IPS-18c (cell line): ENCODE measurements at regions not wholly inside any gene's neighbourhood (a gene's known extent, or its start where the extent isn't known, plus 50 kb on each side); places are given as distances from the start of the nearest gene placed in this dataset.
"Not testable (repeated sequence)": the region's sequence is repeated elsewhere in the genome, so short reads cannot be mapped to it uniquely, and the experiment has no call there.

Experiments used
- H3K4me3 ChIP-seq: 2 replicates; pipeline ENCODE4 v1.7.0; 2013; ENCODE audit warnings: low read depth, mild to moderate bottlenecking, low read length, moderate library complexity; ENCODE audit not compliant: insufficient read depth
- H3K9me3 ChIP-seq: one replicate; pipeline ENCODE4 v1.6.1; 2013; ENCODE audit warnings: mild to moderate bottlenecking, low read length, moderate library complexity; ENCODE audit not compliant: control insufficient read depth, insufficient read depth

DNA sequence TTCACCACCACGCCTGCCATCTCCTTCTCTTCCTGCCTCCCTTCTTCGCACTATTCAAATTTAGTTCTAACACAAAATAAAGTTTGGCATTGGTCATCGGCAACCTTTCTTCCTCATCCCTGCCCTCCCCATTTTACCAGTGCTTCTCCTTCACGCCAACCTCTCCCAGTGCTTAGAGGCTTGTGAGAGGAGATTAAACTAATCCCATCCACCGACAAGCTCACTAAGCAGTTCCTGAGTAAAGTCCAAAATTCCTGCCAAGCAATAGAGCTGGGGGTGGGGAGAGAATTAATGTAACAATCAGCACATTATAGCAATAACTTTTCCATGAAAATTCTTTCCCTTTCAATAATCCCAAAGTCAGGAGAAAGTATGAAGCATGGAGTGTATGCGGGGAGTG is 157.4 kb upstream of the GMNC start:
- Histone ChIP-seq H3K9me3 (peaks cover 2% of the 10 kb centered on the region), H3K4me3 (no peak overlapping the region)

GRCh38 chr3:191015960-191016359 is 153.5 kb upstream of the GMNC start:
- not testable (repeated sequence) for H3K4me3 ChIP-seq, H3K9me3 ChIP-seq

DNA sequence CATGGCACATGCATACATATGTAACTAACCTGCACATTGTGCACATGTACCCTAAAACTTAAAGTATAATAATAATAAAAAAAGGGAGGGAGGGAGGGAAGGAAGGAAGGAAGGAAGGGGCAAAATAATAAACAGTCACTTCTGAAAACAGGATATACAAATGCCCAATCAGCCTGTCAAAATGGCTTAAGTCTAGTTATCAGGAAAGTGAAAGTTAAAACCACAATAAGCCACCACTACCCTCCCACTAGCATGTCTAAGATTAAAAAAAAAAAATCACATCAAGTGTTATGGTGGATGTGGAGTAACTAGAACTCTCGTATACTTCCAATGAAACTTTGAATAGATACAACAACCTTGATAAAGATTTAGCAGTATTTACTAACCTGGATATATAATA is 145.6 kb upstream of the GMNC start:
- Histone ChIP-seq H3K9me3 (no peaks in the 10 kb centered on the region), H3K4me3 (no peak overlapping the region)

DNA sequence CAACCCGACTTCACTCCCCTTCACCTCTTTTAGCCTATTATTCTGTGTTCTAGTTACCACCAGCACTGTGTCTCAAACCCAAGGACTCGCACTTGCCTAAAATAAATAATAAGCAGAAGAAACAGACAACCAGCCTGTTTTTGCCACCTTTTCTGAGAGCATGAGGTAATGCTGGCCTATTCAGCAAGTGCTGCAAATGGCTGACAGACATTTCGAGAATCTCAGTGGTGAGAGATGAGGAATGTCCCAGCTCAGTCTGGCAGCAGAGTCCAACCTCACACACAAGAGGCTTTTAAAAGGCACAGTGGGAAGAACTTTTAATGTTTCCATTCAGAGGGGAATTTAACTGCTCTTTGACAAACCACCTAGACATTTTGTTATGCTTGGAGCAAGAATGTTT is 143.3 kb upstream of the GMNC start:
- Histone ChIP-seq H3K9me3 (no peaks in the 10 kb centered on the region), H3K4me3 (no peak overlapping the region)

GRCh38 chr3:191003742-191004141 is 141.2 kb upstream of the GMNC start:
- Histone ChIP-seq H3K4me3 (no peak overlapping the region), H3K9me3 (no peaks in the 10 kb centered on the region)

- Histone ChIP-seq H3K9me3 (no peaks in the 10 kb centered on the region), H3K4me3 (no peak overlapping the region)
Measured at GRCh38 chr3:190996181-190996775, 133.8 kb upstream of the GMNC start.

GRCh38 chr3:190995156-190995555 is 132.7 kb upstream of the GMNC start:
- Histone ChIP-seq H3K4me3 (no peak overlapping the region), H3K9me3 (no peaks in the 10 kb centered on the region)

DNA sequence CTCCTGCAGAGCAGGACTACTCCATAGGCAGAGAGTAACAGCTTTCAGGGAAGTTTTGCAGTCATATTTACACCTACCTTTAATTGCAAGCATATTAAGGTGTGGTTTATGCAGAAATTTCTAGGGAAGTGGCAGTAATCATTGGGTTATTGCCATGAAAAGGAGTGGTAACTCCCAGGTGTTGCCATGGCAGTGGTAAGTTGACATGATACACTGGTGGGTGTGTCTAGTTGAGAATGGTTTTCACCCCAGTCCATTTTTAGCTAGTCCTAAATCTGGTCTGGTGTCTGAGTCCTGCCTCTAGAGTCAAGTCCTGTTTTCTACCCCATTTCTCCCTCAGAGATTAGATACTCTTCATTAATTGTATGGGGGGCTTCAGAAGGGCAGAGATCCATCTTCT is 128.4 kb upstream of the GMNC start:
- Histone ChIP-seq H3K4me3 (no peak overlapping the region), H3K9me3 (peaks cover 4% of the 10 kb centered on the region)

DNA sequence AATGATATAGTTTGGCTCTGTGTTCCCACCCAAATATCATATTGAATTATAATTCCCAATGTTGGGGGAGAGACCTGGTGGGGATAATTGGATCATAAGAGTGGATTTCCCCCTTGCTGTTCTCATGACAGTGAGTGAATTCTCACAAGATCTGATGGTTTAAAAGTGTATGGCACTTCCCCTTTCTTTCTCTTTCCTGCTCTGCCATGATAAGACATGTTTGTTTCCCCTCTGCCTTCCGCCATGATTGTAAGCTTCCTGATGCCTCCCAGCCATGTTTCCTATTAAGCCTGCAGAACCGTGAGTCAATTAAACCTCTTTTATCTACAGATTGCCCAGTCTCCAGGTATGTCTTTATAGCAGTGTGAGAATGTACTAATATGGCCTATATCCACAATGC is 126.7 kb upstream of the GMNC start:
- Histone ChIP-seq H3K9me3 (peaks cover 4% of the 10 kb centered on the region), H3K4me3 (no peak overlapping the region)

GRCh38 chr3:190988102-190988501 is 125.6 kb upstream of the GMNC start:
- Histone ChIP-seq H3K9me3 (peaks cover 4% of the 10 kb centered on the region), H3K4me3 (no peak overlapping the region)

GRCh38 chr3:190984502-190985244 is 122.2 kb upstream of the GMNC start:
- Histone ChIP-seq H3K4me3 (no peak overlapping the region), H3K9me3 (peaks cover 4% of the 10 kb centered on the region)

GRCh38 chr3:190983875-190984274 is 121.4 kb upstream of the GMNC start:
- H3K9me3 ChIP-seq, result no peaks in the 10 kb centered on the region
- H3K4me3 ChIP-seq, result no peak overlapping the region

- Histone ChIP-seq H3K4me3 (no peak overlapping the region), H3K9me3 (no peaks in the 10 kb centered on the region)
Measured at GRCh38 chr3:190973771-190974170, 111.3 kb upstream of the GMNC start.

- Histone ChIP-seq H3K4me3 (no peak overlapping the region), H3K9me3 (no peaks in the 10 kb centered on the region)
Measured at GRCh38 chr3:190972840-190973270, 110.4 kb upstream of the GMNC start.

DNA sequence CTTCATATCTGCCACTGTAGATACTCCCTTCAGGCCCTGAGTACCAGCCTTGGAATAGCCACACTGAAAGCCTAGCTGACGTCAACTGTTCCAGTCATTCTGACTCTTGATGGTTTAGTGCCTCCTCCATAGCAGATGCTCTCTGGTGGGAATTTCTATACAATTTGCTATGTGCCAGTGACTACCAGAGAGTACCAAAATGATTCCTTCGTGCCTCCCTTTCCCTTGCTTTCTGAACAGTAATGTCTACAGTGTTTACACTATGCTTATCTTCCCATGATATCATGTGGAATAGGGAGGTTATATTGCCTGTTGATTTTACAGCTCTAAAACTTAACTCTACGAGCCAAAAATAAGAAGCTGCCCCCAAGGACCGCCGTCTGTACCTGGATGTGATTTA is 109.7 kb upstream of the GMNC start:
- Histone ChIP-seq H3K9me3 (no peaks in the 10 kb centered on the region), H3K4me3 (no peak overlapping the region)

DNA sequence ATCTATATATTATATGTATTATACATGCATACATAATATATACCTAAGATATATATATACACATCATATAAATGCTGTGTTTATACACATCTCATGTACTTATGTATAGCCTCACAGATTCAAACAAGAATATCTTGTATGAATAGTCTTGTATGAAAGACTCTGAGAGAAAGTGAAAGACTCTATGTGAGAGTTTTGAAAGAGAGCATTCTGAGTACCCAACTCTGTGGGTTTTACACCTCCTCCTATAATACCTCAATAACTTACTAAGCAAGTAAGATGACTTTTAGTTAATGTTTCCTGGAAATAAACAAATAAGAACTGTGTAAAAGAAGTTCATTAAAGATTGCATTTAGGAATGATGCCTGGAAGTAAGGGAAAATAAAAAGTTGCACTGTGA is 108.1 kb upstream of the GMNC start:
- Histone ChIP-seq H3K9me3 (no peaks in the 10 kb centered on the region), H3K4me3 (no peak overlapping the region)

DNA sequence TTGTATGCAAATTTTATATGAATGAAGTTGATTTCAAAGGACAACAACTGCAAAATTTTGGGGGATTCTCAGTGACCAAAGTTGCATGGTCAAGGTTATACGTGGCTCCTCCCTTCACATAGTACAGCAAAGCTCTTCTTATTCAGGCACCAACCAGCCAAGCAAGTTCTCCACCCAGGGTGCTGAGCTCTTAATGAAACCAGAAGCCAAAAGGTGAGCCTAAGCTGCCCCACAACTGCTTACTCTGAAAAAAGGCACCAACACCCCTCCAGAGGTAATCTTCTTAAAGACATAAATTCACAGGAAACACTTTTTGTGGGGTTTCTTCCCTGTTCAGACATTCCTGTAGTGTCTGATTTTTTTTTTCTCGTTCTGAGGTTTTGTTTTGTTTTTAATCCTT is 106.1 kb upstream of the GMNC start:
- H3K4me3 ChIP-seq, result no peak overlapping the region
- no peaks in the 10 kb centered on the region for H3K9me3 ChIP-seq

DNA sequence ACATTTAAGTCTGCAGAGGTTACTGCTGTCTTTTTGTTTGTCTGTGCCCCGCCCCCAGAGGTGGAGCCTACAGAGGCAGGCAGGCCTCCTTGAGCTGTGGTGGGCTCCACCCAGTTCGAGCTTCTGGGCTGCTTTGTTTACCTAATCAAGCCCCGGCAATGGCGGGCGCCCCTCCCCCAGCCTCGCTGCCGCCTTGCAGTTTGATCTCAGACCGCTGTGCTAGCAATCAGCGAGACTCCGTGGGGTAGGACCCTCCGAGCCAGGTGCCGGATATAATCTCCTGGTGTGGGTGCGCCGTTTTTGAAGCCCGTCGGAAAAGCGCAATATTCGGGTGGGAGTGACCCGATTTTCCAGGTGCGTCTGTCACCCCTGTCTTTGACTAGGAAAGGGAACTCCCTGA is 102.4 kb upstream of the GMNC start:
- H3K4me3 ChIP-seq, result peak overlapping the region; percentile 43; the same call in 1 of the 2 replicates
- not testable (repeated sequence) for H3K9me3 ChIP-seq

DNA sequence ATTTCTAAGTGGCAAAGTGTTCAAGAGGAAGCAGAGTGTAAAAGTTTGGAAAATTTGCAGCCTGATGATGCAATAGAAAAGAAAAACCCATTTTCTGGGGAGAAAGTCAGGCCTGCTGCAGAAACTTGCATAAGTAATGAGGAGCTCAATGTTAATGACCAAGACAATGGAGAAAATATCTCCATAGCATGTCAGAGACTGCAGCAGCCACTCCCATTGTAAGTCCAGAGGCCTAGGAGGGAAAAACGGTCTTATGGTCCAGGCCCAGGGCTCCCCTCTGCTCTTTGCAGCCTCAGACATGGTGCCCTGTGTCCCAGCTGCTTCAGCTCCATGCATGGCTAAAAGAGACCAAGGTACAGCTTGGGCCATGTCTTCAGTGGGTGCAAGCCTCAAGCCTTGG is 96.6 kb upstream of the GMNC start:
- Histone ChIP-seq H3K9me3 (peaks cover 6% of the 10 kb centered on the region), H3K4me3 (no peak overlapping the region)
